ENCODE measurements at regions not wholly inside any gene's neighbourhood (a gene's known extent, or its start where the extent isn't known, plus 50 kb on each side); places are given as distances from the start of the nearest gene placed in this dataset.
A peak's percentile ranks its signal among the peaks of the same experiment; 100 is the strongest.

DNA sequence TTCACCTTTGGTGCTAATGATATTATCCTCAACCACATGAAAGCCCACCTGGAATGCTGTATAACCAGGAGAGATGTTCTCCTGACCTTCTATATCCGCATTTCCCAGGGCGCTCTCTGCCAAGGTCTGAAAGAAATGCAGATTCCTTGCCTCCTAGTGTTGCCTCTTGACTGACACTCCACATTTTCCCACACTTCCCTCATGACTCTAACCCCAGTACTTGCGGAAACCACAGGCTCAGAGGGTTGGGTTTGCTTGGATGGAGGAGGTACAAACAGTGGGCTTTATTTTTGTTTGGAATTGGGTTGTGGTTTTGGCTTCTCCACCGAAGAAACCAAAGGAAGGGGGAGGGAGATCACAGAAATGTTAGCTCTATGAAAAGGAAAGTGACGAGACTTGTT, 222.9 kb upstream of the CELF2 start:
- Mint-ChIP-seq H3K4me1 (ENCODE audit: low read depth, unreplicated experiment) (peaks cover 25% of the 10 kb centered on the region), H3K4me3 (ENCODE audit: unreplicated experiment) (no peak overlapping the region), H3K9me3 (ENCODE audit: unreplicated experiment) (peaks cover 2% of the 10 kb centered on the region), H3K36me3 (ENCODE audit: unreplicated experiment) (no peaks in the 10 kb centered on the region), H3K27me3 (ENCODE audit: unreplicated experiment) (no peaks in the 10 kb centered on the region), H3K27ac (ENCODE audit: unreplicated experiment) (no peak overlapping the region)
- DNase-seq, result no peak
- TF ChIP-seq, protein P1, sequence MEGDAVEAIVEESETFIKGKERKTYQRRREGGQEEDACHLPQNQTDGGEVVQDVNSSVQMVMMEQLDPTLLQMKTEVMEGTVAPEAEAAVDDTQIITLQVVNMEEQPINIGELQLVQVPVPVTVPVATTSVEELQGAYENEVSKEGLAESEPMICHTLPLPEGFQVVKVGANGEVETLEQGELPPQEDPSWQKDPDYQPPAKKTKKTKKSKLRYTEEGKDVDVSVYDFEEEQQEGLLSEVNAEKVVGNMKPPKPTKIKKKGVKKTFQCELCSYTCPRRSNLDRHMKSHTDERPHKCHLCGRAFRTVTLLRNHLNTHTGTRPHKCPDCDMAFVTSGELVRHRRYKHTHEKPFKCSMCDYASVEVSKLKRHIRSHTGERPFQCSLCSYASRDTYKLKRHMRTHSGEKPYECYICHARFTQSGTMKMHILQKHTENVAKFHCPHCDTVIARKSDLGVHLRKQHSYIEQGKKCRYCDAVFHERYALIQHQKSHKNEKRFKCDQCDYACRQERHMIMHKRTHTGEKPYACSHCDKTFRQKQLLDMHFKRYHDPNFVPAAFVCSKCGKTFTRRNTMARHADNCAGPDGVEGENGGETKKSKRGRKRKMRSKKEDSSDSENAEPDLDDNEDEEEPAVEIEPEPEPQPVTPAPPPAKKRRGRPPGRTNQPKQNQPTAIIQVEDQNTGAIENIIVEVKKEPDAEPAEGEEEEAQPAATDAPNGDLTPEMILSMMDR (IDR thresholded peaks at IDR 0.05; ENCODE audit: partially characterized antibody, unreplicated experiment), result no peak

DNA sequence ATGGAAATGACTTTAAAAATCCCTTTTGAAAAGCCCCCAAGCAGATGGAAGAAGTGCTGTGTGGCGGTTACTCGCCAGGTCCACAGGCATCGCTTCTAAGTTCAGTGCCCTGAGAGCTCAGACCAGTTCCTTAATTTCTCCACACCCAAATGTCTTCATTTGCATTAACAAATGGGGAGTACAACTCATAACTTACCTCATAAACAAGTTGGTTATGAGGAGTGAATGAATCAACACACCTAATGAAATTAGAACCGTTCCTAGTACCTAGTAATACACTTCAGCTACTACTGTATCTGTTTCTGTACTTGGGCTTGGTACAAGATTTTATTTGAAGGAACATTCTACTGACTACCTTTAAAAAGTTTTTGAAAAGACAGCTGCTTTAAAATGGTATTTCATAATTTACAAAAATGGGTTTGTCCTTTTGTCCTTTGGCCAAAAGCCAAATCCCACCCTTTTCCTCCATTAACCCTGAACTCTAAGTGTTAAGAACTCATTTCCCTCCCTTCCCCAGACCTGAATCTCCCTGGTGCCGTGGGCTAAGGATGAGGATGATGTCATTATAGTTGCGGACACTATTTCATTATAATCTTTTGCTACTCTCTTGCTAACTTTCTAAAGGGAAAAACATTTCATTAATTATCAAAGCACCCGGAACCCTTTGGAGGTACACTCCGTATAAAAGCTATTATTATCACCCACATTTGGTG, 221.5 kb upstream of the CELF2 start:
- Mint-ChIP-seq H3K4me3 (ENCODE audit: unreplicated experiment) (no peak overlapping the region), H3K9me3 (ENCODE audit: unreplicated experiment) (peaks cover 2% of the 10 kb centered on the region), H3K36me3 (ENCODE audit: unreplicated experiment) (no peaks in the 10 kb centered on the region), H3K27me3 (ENCODE audit: unreplicated experiment) (no peaks in the 10 kb centered on the region), H3K4me1 (ENCODE audit: low read depth, unreplicated experiment) (peaks cover 25% of the 10 kb centered on the region), H3K27ac (ENCODE audit: unreplicated experiment) (no peak overlapping the region)
- DNase-seq, result no peak
- TF ChIP-seq, protein P1 (IDR thresholded peaks at IDR 0.05; ENCODE audit: partially characterized antibody, unreplicated experiment), result no peak

DNA sequence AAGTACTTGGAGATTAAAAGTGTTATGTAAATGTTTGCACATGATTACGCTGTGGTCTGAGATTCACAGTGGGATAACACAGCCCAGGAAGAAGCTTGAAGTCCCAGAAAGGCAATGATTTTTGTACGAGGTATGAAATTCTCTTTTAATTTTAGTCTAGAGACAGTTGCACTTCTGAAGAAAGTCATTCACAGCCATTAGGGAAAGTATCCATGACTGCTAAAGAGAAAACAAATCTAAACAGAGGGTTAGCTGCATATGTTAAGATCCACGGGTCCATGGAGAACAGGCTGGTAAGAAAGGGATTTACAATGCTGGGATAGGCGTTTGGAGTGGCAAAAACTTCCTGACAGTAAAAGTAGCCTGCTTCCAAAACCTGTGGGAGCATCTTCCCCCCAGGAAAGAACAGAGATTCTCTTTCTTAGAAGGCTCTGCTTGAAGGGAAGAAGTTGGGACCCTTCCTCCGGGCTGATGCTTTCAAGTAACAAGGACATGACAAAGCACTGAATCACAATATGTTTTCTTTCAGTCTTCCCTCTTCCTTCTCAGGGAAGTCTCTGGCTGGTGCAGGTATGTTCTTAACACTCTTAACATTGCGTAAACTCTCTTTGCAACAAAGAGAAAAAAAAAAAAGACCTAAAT, 220.8 kb upstream of the CELF2 start:
- no peak for DNase-seq
- H3K9me3 Mint-ChIP-seq (ENCODE audit: unreplicated experiment), result peaks cover 2% of the 10 kb centered on the region
- H3K4me3 Mint-ChIP-seq (ENCODE audit: unreplicated experiment), result no peak overlapping the region
- TF ChIP-seq, protein P1 (IDR thresholded peaks at IDR 0.05; ENCODE audit: partially characterized antibody, unreplicated experiment), result no peak
- no peaks in the 10 kb centered on the region for H3K27me3 Mint-ChIP-seq (ENCODE audit: unreplicated experiment)
- H3K36me3 Mint-ChIP-seq (ENCODE audit: unreplicated experiment), result no peaks in the 10 kb centered on the region
- peaks cover 25% of the 10 kb centered on the region for H3K4me1 Mint-ChIP-seq (ENCODE audit: low read depth, unreplicated experiment)
- H3K27ac Mint-ChIP-seq (ENCODE audit: unreplicated experiment), result no peak overlapping the region

DNA sequence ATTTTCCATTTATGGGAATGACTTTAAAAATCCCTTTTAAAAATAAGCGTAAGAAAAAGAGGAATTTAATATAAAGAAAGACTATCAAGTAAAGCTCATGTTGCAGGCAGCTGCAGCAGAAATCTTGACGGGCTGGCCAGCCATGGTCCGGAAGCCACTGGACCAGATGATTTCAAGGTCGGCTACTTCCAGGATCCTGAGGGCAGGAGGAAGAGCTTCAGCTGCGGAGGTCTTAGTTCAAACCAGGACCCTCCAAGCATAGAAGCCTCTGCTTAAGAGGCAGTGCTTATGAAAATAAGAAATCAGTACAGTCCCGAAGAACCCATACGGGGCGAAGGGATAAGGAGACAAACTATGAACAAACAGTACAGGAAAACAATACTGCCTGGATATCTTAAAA, 220.2 kb upstream of the CELF2 start:
- Mint-ChIP-seq H3K27me3 (ENCODE audit: unreplicated experiment) (no peaks in the 10 kb centered on the region), H3K4me1 (ENCODE audit: low read depth, unreplicated experiment) (peaks cover 20% of the 10 kb centered on the region), H3K9me3 (ENCODE audit: unreplicated experiment) (peaks cover 2% of the 10 kb centered on the region), H3K4me3 (ENCODE audit: unreplicated experiment) (peak overlapping the region; percentile 27), H3K27ac (ENCODE audit: unreplicated experiment) (no peak overlapping the region), H3K36me3 (ENCODE audit: unreplicated experiment) (no peaks in the 10 kb centered on the region)
- no peak for DNase-seq
- TF ChIP-seq, protein P1 (IDR thresholded peaks at IDR 0.05; ENCODE audit: partially characterized antibody, unreplicated experiment), result no peak
